SH-SY5Y (cell line): ENCODE measurements at regions not wholly inside any gene's neighbourhood (a gene's known extent, or its start where the extent isn't known, plus 50 kb on each side); places are given as distances from the start of the nearest gene placed in this dataset.

Source experiments
- GATA2 ChIP-seq: IDR thresholded peaks from 2 replicates; pipeline ENCODE4 v1.6.1; 2011; ENCODE audit warnings: mild to moderate bottlenecking, low read depth, low read length
- GATA3 ChIP-seq: IDR thresholded peaks from 2 replicates; pipeline ENCODE4 v1.6.1; 2011; ENCODE audit warnings: low read depth, mild to moderate bottlenecking, low read length, moderate library complexity

GRCh38 chr7:152968514-152968913, 209.0 kb downstream of the ACTR3B start:
- TF ChIP-seq GATA2 = no peak
- TF ChIP-seq GATA3 = no peak
